ENCODE measurements at regions not wholly inside any gene's neighbourhood (a gene's known extent, or its start where the extent isn't known, plus 50 kb on each side); places are given as distances from the start of the nearest gene placed in this dataset.

- TF ChIP-seq EZH2 (IDR thresholded peaks at IDR 0.05; ENCODE audit: borderline replicate concordance, low read length) (no peak), CTCF (IDR thresholded peaks at IDR 0.05; ENCODE audit: low read length) (no peak)
These were observed 400.6 kb downstream of the IRS1 start for GRCh38 chr2:226399006-226399405.

All from OCI-LY1 (cell line).